Omental fat pad (tissue), 3 donors: ENCODE measurements at regions not wholly inside any gene's neighbourhood (a gene's known extent, or its start where the extent isn't known, plus 50 kb on each side); places are given as distances from the start of the nearest gene placed in this dataset.
"Not testable (repeated sequence)": the region's sequence is repeated elsewhere in the genome, so short reads cannot be mapped to it uniquely, and the experiment has no call there.

Experiments used
- ATAC-seq: fragments of 150-250 bp; one replicate; pipeline ENCODE4 v1.9.1; 2016; ENCODE audit warnings: mild to moderate bottlenecking, moderate library complexity; ENCODE audit not compliant: low FRiP score
- DNase-seq: peaks from one replicate; pipeline ENCODE4 v3.0.0-alpha.2; 2019; ENCODE audit warnings: low spot score
- TF ChIP-seq, protein P1 (sequence below), 3 donors: fragments of 450-650 bp; IDR thresholded peaks; one replicate each; pipeline ENCODE4 v1.5.1; 2016 to 2017; ENCODE audit warnings: antibody characterized with exemption in 3 of 3, mild to moderate bottlenecking in 3 of 3, moderate library complexity in 2 of 3

GRCh38 chr6:119734227-119734626 is 384.7 kb upstream of the MAN1A1 start:
- DNase-seq (no peak), ATAC-seq (no peak)
- TF ChIP-seq, protein P1, sequence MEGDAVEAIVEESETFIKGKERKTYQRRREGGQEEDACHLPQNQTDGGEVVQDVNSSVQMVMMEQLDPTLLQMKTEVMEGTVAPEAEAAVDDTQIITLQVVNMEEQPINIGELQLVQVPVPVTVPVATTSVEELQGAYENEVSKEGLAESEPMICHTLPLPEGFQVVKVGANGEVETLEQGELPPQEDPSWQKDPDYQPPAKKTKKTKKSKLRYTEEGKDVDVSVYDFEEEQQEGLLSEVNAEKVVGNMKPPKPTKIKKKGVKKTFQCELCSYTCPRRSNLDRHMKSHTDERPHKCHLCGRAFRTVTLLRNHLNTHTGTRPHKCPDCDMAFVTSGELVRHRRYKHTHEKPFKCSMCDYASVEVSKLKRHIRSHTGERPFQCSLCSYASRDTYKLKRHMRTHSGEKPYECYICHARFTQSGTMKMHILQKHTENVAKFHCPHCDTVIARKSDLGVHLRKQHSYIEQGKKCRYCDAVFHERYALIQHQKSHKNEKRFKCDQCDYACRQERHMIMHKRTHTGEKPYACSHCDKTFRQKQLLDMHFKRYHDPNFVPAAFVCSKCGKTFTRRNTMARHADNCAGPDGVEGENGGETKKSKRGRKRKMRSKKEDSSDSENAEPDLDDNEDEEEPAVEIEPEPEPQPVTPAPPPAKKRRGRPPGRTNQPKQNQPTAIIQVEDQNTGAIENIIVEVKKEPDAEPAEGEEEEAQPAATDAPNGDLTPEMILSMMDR (IDR thresholded peaks at IDR 0.05): no peak

DNA sequence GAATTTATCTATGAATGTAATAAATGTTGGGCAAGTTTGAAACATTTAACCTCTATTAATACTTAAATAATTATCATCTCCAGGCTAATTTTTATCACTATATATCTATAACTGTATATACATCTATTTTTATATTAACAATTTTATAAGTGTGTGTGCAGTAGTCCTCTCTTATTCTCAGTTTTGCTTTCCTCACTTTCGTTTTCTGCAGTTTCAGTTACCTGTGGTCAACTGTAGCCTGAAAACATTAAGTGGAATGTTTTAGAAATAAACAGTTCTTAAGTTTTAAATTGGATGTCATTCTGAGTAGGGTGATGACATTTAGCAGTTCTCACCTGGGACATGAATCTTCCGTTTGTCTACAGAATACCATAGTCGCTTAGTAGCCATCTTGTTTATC is 379.4 kb upstream of the MAN1A1 start:
- DNase-seq (no peak), ATAC-seq (no peak)
- TF ChIP-seq, protein P1 (IDR thresholded peaks at IDR 0.05): no peak

DNA sequence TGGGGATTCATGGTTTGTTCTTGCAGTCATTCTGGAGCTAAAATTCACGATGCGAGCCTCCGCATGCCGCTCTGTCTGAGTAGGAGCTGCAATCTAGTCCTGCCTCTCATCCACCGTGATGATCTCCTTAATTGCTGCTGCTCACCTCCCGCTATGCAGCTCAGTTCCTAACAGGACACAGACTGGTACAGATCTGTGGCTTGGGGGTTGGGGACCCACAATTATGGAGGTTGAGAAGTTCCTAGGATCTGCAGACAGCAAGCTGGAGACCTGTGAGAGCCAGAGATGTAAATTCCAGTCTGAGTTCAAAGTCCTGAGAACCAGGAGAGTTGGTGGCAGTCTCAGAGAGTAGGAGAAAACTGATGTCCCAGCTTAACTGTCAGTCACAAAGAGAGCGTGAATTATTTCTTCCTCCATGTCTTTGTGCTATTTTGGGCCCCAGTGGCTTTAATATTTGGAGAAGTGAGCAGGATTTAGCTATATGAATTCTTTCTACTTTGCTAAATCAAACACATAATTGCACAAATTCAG is 378.7 kb upstream of the MAN1A1 start:
- DNase-seq (no peak), ATAC-seq (no peak)
- TF ChIP-seq, protein P1 (IDR thresholded peaks at IDR 0.05): no peak

GRCh38 chr6:119727504-119728219 is 378.1 kb upstream of the MAN1A1 start:
- DNase-seq: no peak
- TF ChIP-seq, protein P1 (IDR thresholded peaks at IDR 0.05): no peak
- no peak for ATAC-seq

GRCh38 chr6:119726912-119727311 is 377.4 kb upstream of the MAN1A1 start:
- not testable (repeated sequence) for DNase-seq, ATAC-seq

DNA sequence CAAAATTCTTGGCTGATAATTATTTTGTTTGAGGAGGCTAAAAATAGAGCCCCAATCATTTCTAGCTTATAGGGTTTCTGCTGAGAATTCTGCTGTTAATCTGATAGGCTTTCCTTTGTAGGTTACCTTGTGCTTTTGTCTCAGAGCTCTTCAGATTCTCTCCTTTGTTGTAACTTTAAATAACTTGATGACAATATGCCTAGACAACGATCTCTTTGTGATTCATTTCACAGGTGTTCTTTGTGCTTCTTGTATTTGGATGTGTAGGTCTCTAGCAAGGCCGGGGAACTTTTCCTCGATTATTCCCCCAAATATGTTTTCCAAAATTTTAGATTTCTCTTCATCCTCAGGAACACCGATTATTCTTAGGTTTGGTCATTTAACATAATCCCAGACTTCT is 376.5 kb upstream of the MAN1A1 start:
- ATAC-seq: no peak
- no peak for DNase-seq
- TF ChIP-seq, protein P1 (IDR thresholded peaks at IDR 0.05): no peak

DNA sequence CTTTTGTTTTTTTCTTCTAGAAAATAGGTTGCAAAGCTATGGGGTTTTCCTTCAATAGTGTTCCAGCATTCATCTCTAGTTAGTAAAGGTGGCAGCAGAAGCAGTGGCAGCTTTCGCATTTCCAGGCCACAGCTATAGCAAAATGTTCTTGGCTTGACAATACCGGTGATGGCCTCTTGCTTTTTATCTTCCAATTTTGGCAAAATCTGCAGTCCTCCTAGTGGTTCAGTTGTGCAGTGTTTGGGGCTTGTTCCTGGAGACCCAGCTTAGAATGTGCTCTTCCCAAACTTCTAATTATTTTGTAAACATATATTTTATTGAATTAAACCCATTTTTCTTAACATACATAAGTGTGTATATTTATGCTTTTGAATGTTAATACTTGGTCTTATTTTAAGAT is 370.6 kb upstream of the MAN1A1 start:
- TF ChIP-seq, protein P1 (IDR thresholded peaks at IDR 0.05): no peak
- ATAC-seq (no peak), DNase-seq (no peak)
